Choroid plexus epithelial cell (primary cell): ENCODE measurements at regions not wholly inside any gene's neighbourhood (a gene's known extent, or its start where the extent isn't known, plus 50 kb on each side); places are given as distances from the start of the nearest gene placed in this dataset.

Experiments
- DNase-seq: peaks from one replicate; pipeline ENCODE4 v3.0.0-alpha.2; 2010; ENCODE audit warnings: low read depth
- H3K4me3 ChIP-seq: 2 replicates; pipeline ENCODE4 v1.5.1; 2011; ENCODE audit warnings: low read depth, mild to moderate bottlenecking, control low read depth, low read length, moderate library complexity
- TF ChIP-seq, protein P1 (sequence below): conservative IDR thresholded peaks from 2 replicates; pipeline ENCODE4 v1.5.1; 2011; ENCODE audit warnings: low read depth, mild to moderate bottlenecking, control low read depth, inconsistent platforms, low read length, moderate library complexity

GRCh38 chr2:66850376-66850775, 415.5 kb downstream of the MEIS1 start:
- no peak overlapping the region for H3K4me3 ChIP-seq
- no peak for DNase-seq
- TF ChIP-seq, protein P1, sequence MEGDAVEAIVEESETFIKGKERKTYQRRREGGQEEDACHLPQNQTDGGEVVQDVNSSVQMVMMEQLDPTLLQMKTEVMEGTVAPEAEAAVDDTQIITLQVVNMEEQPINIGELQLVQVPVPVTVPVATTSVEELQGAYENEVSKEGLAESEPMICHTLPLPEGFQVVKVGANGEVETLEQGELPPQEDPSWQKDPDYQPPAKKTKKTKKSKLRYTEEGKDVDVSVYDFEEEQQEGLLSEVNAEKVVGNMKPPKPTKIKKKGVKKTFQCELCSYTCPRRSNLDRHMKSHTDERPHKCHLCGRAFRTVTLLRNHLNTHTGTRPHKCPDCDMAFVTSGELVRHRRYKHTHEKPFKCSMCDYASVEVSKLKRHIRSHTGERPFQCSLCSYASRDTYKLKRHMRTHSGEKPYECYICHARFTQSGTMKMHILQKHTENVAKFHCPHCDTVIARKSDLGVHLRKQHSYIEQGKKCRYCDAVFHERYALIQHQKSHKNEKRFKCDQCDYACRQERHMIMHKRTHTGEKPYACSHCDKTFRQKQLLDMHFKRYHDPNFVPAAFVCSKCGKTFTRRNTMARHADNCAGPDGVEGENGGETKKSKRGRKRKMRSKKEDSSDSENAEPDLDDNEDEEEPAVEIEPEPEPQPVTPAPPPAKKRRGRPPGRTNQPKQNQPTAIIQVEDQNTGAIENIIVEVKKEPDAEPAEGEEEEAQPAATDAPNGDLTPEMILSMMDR, result no peak

DNA sequence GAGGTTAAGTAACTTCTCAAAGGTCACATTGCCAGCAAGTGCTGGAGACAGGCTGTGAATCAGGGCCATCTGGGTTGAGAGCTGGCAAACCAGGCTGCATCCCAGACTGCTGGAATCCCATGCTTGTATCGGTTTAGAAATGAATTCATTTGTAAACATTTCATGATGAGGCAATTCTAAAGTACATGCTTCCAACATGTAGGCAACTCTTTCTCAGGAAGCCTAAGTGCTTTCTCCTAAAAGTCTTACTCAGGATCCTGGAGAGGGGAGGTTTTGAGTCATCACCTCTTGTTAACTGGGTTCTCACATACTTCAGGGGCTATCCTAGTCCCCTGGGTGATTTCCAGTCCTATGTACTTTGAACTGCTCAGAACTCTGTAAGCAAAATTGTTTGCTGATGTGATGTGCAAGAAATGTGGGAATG, 416.5 kb downstream of the MEIS1 start:
- TF ChIP-seq, protein P1, result no peak
- no peak overlapping the region for H3K4me3 ChIP-seq
- DNase-seq, result peak; percentile 74

- no peak overlapping the region for H3K4me3 ChIP-seq
- DNase-seq, result no peak
- TF ChIP-seq, protein P1, result no peak
Measured at GRCh38 chr2:66852953-66853352, 418.0 kb downstream of the MEIS1 start.

GRCh38 chr2:66853585-66853984, 418.7 kb downstream of the MEIS1 start:
- TF ChIP-seq, protein P1, result no peak
- no peak overlapping the region for H3K4me3 ChIP-seq
- no peak for DNase-seq

GRCh38 chr2:66854298-66854697, 419.4 kb downstream of the MEIS1 start:
- DNase-seq, result peak; percentile 49
- H3K4me3 ChIP-seq, result no peak overlapping the region
- TF ChIP-seq, protein P1, result no peak

DNA sequence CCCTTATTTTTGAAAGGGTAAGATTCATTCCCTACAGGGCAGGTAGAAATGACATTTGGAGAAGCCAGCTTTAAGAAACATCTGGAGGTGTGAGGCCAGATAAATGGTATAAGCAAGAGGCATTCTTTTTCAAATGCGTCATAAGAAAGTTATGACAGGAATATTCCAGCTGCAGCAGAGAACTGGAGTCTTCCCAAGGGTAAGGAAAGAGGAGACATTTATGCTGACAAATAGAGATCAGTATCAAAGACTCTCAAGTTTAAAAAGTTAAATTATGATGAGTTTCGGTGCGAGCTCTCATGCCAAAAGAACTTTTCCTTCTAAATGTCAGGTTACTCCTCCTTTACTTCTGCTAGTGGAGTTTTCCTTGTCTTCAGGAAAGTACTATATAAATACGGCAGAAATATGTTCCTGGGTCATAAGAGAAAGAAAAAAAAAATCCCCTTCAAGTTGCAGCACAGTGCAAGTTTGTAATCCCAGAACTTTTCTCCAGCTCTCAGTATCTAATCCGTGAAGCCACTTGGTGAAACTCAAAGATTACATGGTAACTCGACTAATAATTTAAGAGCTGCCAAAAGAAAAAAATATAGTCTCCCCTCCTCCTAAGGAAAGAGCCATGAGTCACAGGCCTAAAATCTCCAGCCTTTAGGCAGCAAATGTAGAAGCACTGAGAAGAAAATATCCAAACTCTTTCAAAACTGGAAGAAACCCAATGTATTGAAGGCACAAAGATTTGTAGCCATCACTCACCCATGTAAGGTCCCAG, 428.1 kb downstream of the MEIS1 start:
- TF ChIP-seq, protein P1, result no peak
- H3K4me3 ChIP-seq, result no peak overlapping the region
- peak; percentile 75 for DNase-seq

DNA sequence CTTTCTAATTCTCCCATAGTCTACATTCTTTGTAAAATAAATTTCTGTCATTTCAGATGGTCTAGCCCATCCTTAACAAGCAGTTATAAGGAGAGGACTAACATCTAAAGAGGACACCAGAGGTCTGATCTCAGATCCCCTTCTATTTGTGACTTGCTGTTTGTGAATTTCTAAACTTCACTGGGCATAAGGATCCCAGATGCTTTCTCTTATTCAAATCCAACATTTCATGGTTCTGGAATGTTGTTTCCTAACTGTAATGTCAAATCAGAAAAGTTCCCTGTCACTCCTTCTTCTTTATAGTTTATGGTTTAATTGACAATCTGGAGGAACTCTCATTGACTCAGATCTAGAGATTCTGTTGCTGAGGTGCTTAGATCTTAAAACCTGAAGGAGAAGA, 430.2 kb downstream of the MEIS1 start:
- TF ChIP-seq, protein P1, result no peak
- DNase-seq, result no peak
- no peak overlapping the region for H3K4me3 ChIP-seq
